ENCODE measurements at regions not wholly inside any gene's neighbourhood (a gene's known extent, or its start where the extent isn't known, plus 50 kb on each side); places are given as distances from the start of the nearest gene placed in this dataset.

GRCh38 chr11:10933455-10934292 lies 75.8 kb upstream of the ZBED5 start (continued):
- TF ChIP-seq ZNF687 (IDR thresholded peaks at IDR 0.05) (no peak), SMAD1 (IDR thresholded peaks at IDR 0.05; ENCODE audit: low read depth, partially characterized antibody) (no peak), KDM1A (IDR thresholded peaks at IDR 0.05; ENCODE audit: borderline replicate concordance) (no peak), ZNF622 (IDR thresholded peaks at IDR 0.05) (no peak), RAD51 (IDR thresholded peaks at IDR 0.05) (no peak), GATAD2B (conservative IDR thresholded peaks at IDR 0.05; ENCODE audit: low read depth) (no peak), BCL3 (IDR thresholded peaks at IDR 0.05; ENCODE audit: borderline replicate concordance, insufficient read depth, low read depth, low read length, poor library complexity, severe bottlenecking) (no peak), EP300 (IDR thresholded peaks at IDR 0.05; ENCODE audit: borderline replicate concordance in 1 of 2, control insufficient read depth in 1 of 2, low read depth in 2 of 2, low read length in 2 of 2) (no peak), DPF2 (IDR thresholded peaks at IDR 0.05) (no peak), TBL1XR1 (IDR thresholded peaks at IDR 0.05; ENCODE audit: low read depth, low read length) (no peak)
- TF ChIP-seq, protein P1, sequence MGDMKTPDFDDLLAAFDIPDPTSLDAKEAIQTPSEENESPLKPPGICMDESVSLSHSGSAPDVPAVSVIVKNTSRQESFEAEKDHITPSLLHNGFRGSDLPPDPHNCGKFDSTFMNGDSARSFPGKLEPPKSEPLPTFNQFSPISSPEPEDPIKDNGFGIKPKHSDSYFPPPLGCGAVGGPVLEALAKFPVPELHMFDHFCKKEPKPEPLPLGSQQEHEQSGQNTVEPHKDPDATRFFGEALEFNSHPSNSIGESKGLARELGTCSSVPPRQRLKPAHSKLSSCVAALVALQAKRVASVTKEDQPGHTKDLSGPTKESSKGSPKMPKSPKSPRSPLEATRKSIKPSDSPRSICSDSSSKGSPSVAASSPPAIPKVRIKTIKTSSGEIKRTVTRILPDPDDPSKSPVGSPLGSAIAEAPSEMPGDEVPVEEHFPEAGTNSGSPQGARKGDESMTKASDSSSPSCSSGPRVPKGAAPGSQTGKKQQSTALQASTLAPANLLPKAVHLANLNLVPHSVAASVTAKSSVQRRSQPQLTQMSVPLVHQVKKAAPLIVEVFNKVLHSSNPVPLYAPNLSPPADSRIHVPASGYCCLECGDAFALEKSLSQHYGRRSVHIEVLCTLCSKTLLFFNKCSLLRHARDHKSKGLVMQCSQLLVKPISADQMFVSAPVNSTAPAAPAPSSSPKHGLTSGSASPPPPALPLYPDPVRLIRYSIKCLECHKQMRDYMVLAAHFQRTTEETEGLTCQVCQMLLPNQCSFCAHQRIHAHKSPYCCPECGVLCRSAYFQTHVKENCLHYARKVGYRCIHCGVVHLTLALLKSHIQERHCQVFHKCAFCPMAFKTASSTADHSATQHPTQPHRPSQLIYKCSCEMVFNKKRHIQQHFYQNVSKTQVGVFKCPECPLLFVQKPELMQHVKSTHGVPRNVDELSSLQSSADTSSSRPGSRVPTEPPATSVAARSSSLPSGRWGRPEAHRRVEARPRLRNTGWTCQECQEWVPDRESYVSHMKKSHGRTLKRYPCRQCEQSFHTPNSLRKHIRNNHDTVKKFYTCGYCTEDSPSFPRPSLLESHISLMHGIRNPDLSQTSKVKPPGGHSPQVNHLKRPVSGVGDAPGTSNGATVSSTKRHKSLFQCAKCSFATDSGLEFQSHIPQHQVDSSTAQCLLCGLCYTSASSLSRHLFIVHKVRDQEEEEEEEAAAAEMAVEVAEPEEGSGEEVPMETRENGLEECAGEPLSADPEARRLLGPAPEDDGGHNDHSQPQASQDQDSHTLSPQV (IDR thresholded peaks at IDR 0.05) = 0 out of 2 replicates have a peak, but pooled peaks have one; percentile 10
- TF ChIP-seq, protein P2, sequence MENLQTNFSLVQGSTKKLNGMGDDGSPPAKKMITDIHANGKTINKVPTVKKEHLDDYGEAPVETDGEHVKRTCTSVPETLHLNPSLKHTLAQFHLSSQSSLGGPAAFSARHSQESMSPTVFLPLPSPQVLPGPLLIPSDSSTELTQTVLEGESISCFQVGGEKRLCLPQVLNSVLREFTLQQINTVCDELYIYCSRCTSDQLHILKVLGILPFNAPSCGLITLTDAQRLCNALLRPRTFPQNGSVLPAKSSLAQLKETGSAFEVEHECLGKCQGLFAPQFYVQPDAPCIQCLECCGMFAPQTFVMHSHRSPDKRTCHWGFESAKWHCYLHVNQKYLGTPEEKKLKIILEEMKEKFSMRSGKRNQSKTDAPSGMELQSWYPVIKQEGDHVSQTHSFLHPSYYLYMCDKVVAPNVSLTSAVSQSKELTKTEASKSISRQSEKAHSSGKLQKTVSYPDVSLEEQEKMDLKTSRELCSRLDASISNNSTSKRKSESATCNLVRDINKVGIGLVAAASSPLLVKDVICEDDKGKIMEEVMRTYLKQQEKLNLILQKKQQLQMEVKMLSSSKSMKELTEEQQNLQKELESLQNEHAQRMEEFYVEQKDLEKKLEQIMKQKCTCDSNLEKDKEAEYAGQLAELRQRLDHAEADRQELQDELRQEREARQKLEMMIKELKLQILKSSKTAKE (IDR thresholded peaks at IDR 0.05; ENCODE audit: low read depth, poor library complexity, severe bottlenecking) = peak; percentile 16
- TF ChIP-seq, protein P3, sequence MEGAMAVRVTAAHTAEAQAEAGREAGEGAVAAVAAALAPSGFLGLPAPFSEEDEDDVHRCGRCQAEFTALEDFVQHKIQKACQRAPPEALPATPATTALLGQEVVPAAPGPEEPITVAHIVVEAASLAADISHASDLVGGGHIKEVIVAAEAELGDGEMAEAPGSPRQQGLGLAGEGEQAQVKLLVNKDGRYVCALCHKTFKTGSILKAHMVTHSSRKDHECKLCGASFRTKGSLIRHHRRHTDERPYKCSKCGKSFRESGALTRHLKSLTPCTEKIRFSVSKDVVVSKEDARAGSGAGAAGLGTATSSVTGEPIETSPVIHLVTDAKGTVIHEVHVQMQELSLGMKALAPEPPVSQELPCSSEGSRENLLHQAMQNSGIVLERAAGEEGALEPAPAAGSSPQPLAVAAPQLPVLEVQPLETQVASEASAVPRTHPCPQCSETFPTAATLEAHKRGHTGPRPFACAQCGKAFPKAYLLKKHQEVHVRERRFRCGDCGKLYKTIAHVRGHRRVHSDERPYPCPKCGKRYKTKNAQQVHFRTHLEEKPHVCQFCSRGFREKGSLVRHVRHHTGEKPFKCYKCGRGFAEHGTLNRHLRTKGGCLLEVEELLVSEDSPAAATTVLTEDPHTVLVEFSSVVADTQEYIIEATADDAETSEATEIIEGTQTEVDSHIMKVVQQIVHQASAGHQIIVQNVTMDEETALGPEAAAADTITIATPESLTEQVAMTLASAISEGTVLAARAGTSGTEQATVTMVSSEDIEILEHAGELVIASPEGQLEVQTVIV (IDR thresholded peaks at IDR 0.05; ENCODE audit: borderline replicate concordance, partially characterized antibody) = no peak
